GM12878 (cell line): ENCODE measurements at regions not wholly inside any gene's neighbourhood (a gene's known extent, or its start where the extent isn't known, plus 50 kb on each side); places are given as distances from the start of the nearest gene placed in this dataset.

Experiments
- ATAC-seq: fragments of 200-7000 bp; cut with Tn5 transposase; 3 replicates; pipeline ENCODE4 v1.9.1; 2020; ENCODE audit warnings: mild to moderate bottlenecking, moderate library complexity
- BruUV-seq: library from RNA; stranded (reverse); fragments of 400-500 nt; replicated peaks from 2 replicates; lab custom pipeline; 2021; lab: Mats Ljungman, UMichigan
- CTCF ChIA-PET: fragments of 300-600 bp; sonication (Branson Sonifier 250); formaldehyde crosslinking; extraction: SDS; loops from one replicate; lab custom pipeline; 2021; ENCODE audit warnings: inconsistent platforms; lab: Yijun Ruan, JAX
- POLR2A ChIA-PET: fragments of 350-600 bp; formaldehyde crosslinking; extraction: SDS; loops from one replicate; lab custom pipeline; 2021; ENCODE audit warnings: inconsistent platforms; lab: Charles Lee
- RAD21 ChIA-PET: fragments of 300-600 bp; sonication (Branson Sonifier 250); formaldehyde crosslinking; loops from one replicate; lab custom pipeline; 2023; ENCODE audit warnings: antibody characterized with exemption; ENCODE audit not compliant: unreplicated experiment; lab: Charles Lee
- SMC1A ChIA-PET: fragments of 300-600 bp; sonication (Branson Sonifier 250); formaldehyde crosslinking; loops from one replicate; lab custom pipeline; 2023; ENCODE audit not compliant: unreplicated experiment, uncharacterized antibody; lab: Charles Lee
- DNase-seq: peaks from one replicate; pipeline ENCODE4 v3.0.0-alpha.2; 2011; ENCODE audit warnings: low read depth, low spot score
- FAIRE-seq: peaks from 3 replicates; lab custom pipeline; 2011; peaks lifted over from hg19 to GRCh38; lab: Jason Lieb, UNC
- H2AFZ ChIP-seq: 2 replicates; pipeline ENCODE4 v1.6.0; 2011; ENCODE audit warnings: low read depth, low read length, control low read depth; ENCODE audit not compliant: control insufficient read depth
- H3K27ac ChIP-seq: 2 replicates; pipeline ENCODE4 v1.5.1; 2011; ENCODE audit warnings: control low read depth; ENCODE audit not compliant: control insufficient read depth, insufficient read depth
- H3K27me3 ChIP-seq, 2 experiments: replicated peaks in 1 of 2; 2 replicates each; pipeline versions ENCODE4 v1.6.0 to v1.6.1; 2011; ENCODE audit warnings: low read length in 1 of 2; ENCODE audit not compliant: control insufficient read depth in 2 of 2, insufficient read depth in 2 of 2
- H3K36me3 ChIP-seq, 2 experiments: 2 replicates each; pipeline ENCODE4 v1.5.1; 2011; ENCODE audit warnings: low read length in 1 of 2; ENCODE audit not compliant: control insufficient read depth in 2 of 2, insufficient read depth in 2 of 2
- H3K4me1 ChIP-seq: 2 replicates; pipeline ENCODE4 v1.6.1; 2011; ENCODE audit warnings: mild to moderate bottlenecking, low read length, moderate library complexity, mixed read lengths; ENCODE audit not compliant: control insufficient read depth, insufficient read depth
- H3K4me2 ChIP-seq: 2 replicates; pipeline ENCODE4 v1.6.0; 2011; ENCODE audit warnings: control low read depth; ENCODE audit not compliant: control insufficient read depth, insufficient read depth
- H3K4me3 ChIP-seq: fragments of 200-600 bp; sonication (generic); 2 replicates; pipeline ENCODE4 v1.5.1; 2016
- H3K79me2 ChIP-seq: 2 replicates; pipeline ENCODE4 v1.6.0; 2011; ENCODE audit warnings: low read length; ENCODE audit not compliant: control insufficient read depth, insufficient read depth
- H3K9ac ChIP-seq: 2 replicates; pipeline ENCODE4 v1.8.0; 2011; ENCODE audit warnings: low read length, control low read depth, mixed read lengths; ENCODE audit not compliant: control insufficient read depth, insufficient read depth
- H3K9me3 ChIP-seq: replicated peaks from 3 replicates; pipeline ENCODE4 v1.5.1; 2011; ENCODE audit warnings: mild to moderate bottlenecking, low read length; ENCODE audit not compliant: control insufficient read depth, insufficient read depth
- H4K20me1 ChIP-seq: 2 replicates; pipeline ENCODE4 v1.6.0; 2011; ENCODE audit not compliant: control insufficient read depth, insufficient read depth
- CHD4 ChIP-seq: fragments of 200-600 bp; sonication (generic); IDR thresholded peaks from 2 replicates; pipeline ENCODE4 v1.6.1; 2016; ENCODE audit warnings: mild to moderate bottlenecking
- CUX1 ChIP-seq: IDR thresholded peaks from 2 replicates; pipeline ENCODE4 v1.6.1; 2012; ENCODE audit warnings: improper control_type of control experiment, low read depth, low read length; ENCODE audit not compliant: insufficient replicate concordance
- IRF5 ChIP-seq: fragments of 450-650 bp; IDR thresholded peaks from 2 replicates; pipeline ENCODE4 v1.6.1; 2017; ENCODE audit warnings: borderline replicate concordance
- JUNB ChIP-seq: IDR thresholded peaks from 2 replicates; pipeline ENCODE4 v1.6.1; 2016; ENCODE audit warnings: antibody characterized with exemption, mild to moderate bottlenecking
- KDM1A ChIP-seq: fragments of 200-600 bp; sonication (generic); IDR thresholded peaks from 2 replicates; pipeline ENCODE4 v1.6.1; 2016; ENCODE audit warnings: borderline replicate concordance
- MEF2A ChIP-seq: IDR thresholded peaks from 2 replicates; pipeline ENCODE4 v1.6.1; 2011; ENCODE audit warnings: low read depth, mild to moderate bottlenecking, low read length, moderate library complexity; ENCODE audit not compliant: insufficient read depth
- MTA3 ChIP-seq: IDR thresholded peaks from 2 replicates; pipeline ENCODE4 v1.6.1; 2012; ENCODE audit warnings: low read length, inconsistent platforms, borderline replicate concordance
- NR2C1 ChIP-seq: fragments of 450-650 bp; IDR thresholded peaks from 2 replicates; pipeline ENCODE4 v1.6.1; 2017; ENCODE audit warnings: antibody characterized with exemption, mild to moderate bottlenecking, moderate library complexity
- PAX5 ChIP-seq: IDR thresholded peaks from 2 replicates; pipeline ENCODE4 v1.6.1; 2011; ENCODE audit warnings: low read depth, low read length, borderline replicate concordance
- POU2F2 ChIP-seq: IDR thresholded peaks from 3 replicates; pipeline ENCODE4 v1.6.1; 2011; ENCODE audit warnings: low read depth, mild to moderate bottlenecking, low read length, borderline replicate concordance
- RUNX3 ChIP-seq: IDR thresholded peaks from 2 replicates; pipeline ENCODE4 v1.6.1; 2012; ENCODE audit warnings: low read length, inconsistent platforms
- SPI1 ChIP-seq: IDR thresholded peaks from 2 replicates; pipeline ENCODE4 v1.6.1; 2011; ENCODE audit warnings: low read depth, mild to moderate bottlenecking, low read length, moderate library complexity, borderline replicate concordance; ENCODE audit not compliant: insufficient read depth
- SREBF1 ChIP-seq: IDR thresholded peaks from 2 replicates; pipeline ENCODE4 v1.6.1; 2012; ENCODE audit warnings: mild to moderate bottlenecking, low read length
- USF2 ChIP-seq: IDR thresholded peaks from 2 replicates; pipeline ENCODE4 v1.6.1; 2011; ENCODE audit warnings: low read depth, low read length, improper control_type of control experiment, borderline replicate concordance
- WGBS: methylation state at CpG from one replicate; pipeline ENCODE4 v1.1.6; 2016; ENCODE audit warnings: low lambda C conversion rate; ENCODE audit not compliant: insufficient replicate concordance, insufficient coverage; ENCODE audit errors: missing lambda C conversion rate; 5-methylcytosine and 5-hydroxymethylcytosine counted together
- in situ Hi-C: fragments of 300-500 bp; cut with MboI; formaldehyde crosslinking; loops from 9 replicates; pipeline ENCODE4 v1.14.3; 2018; ENCODE audit warnings: mixed read lengths
- intact Hi-C: fragments of 100-400 bp; cut with micrococcal nuclease; formaldehyde crosslinking; loops from one replicate; pipeline ENCODE4 v1.14.2; 2022; ENCODE audit not compliant: unreplicated experiment

GRCh38 chr15:96115642-96116041 is 214.9 kb upstream of the NR2F2 start:
- H3K27me3 ChIP-seq = no peaks in the 10 kb centered on the region
- TF ChIP-seq CUX1 (no peak), POU2F2 (0 out of 3 replicates have a peak, but pooled peaks have one; percentile 33), JUNB (0 out of 2 replicates have a peak, but pooled peaks have one; percentile 23), NR2C1 (no peak), IRF5 (no peak), RUNX3 (peak; percentile 59), USF2 (no peak), PAX5 (no peak), SREBF1 (no peak), MTA3 (no peak), CHD4 (no peak), KDM1A (no peak), SPI1 (no peak), MEF2A (no peak)
- TF ChIP-seq, all 136 proteins: peak for 3
- Histone ChIP-seq H4K20me1 (no peaks in the 10 kb centered on the region), H3K9me3 (no peaks in the 10 kb centered on the region; the same call in 1 of the 3 replicates), H3K4me2 (no peak overlapping the region), H3K79me2 (no peaks in the 10 kb centered on the region), H3K9ac (no peak overlapping the region), H2AFZ (no peak overlapping the region; the same call in 1 of the 2 replicates), H3K4me3 (no peak overlapping the region), H3K4me1 (no peaks in the 10 kb centered on the region), H3K27ac (no peak overlapping the region), H3K36me3 (no peaks in the 10 kb centered on the region)
- RAD21 ChIA-PET = interaction anchor here (1.4 kb wide), 1 partner anchor 57 kb away, joined by 4 read pairs; no protein-coding TSS in a partner anchor
- BruUV-seq = no TSS peak
- SMC1A ChIA-PET = interaction anchor here (1.8 kb wide), 1 partner anchor 9 kb away, joined by 5 read pairs; no protein-coding TSS in a partner anchor
- intact Hi-C loops (no loop called here), in situ Hi-C loops (no loop called here)
- POLR2A ChIA-PET = no interaction called here
- FAIRE-seq = peak; percentile 44
- WGBS = 2% methylated on average over 2 of the region's 2 CpGs
- DNase-seq = no peak
- peak; percentile 83 for ATAC-seq
- CTCF ChIA-PET = no interaction called here
